ENCODE measurements at regions not wholly inside any gene's neighbourhood (a gene's known extent, or its start where the extent isn't known, plus 50 kb on each side); places are given as distances from the start of the nearest gene placed in this dataset.

- TF ChIP-seq POLR2A (IDR thresholded peaks at IDR 0.05; ENCODE audit: low read length) (no peak), GATA1 (IDR thresholded peaks at IDR 0.05; ENCODE audit: low read depth, low read length) (no peak)
Observed at GRCh38 chr9:11182001-11182400, 569.2 kb upstream of the PTPRD start.
